Natural killer cell treated with Interleukin-12 subunit alpha and Interleukin-12 subunit beta and Interleukin-15 and Interleukin-18, amount 100 ng/mL, for 72 hours (primary cell): ENCODE measurements at regions not wholly inside any gene's neighbourhood (a gene's known extent, or its start where the extent isn't known, plus 50 kb on each side); places are given as distances from the start of the nearest gene placed in this dataset.

Source experiments
- ATAC-seq, 2 donors: fragments of 150-1000 bp; cut with Tn5 transposase in 1 of 2; sonication (Bioruptor Pico), chemical (Tn5 transposase) in 1 of 2; 2 replicates each; pipeline ENCODE4 v1.10.0; 2021
- DNase-seq: peaks from one replicate; pipeline ENCODE4 v3.0.0; 2022; ENCODE audit warnings: low spot score
- H3K27ac Mint-ChIP-seq, 2 donors: 1 replicate in 1 of 2; 2 replicates in 1 of 2; pipeline ENCODE4 v1.8.0; 2022; ENCODE audit warnings: mixed read lengths in 2 of 2, mild to moderate bottlenecking in 1 of 2, moderate library complexity in 1 of 2
- H3K27me3 Mint-ChIP-seq, 2 donors: 1 replicate in 1 of 2; 2 replicates in 1 of 2; pipeline ENCODE4 v1.8.0; 2022; ENCODE audit warnings: mixed read lengths in 2 of 2
- H3K36me3 Mint-ChIP-seq: one replicate; pipeline ENCODE4 v1.8.0; 2022; ENCODE audit warnings: mixed read lengths
- H3K4me1 Mint-ChIP-seq, 2 donors: 1 replicate in 1 of 2; 2 replicates in 1 of 2; pipeline ENCODE4 v1.8.0; 2022; ENCODE audit warnings: low read depth in 2 of 2, mixed read lengths in 2 of 2, mild to moderate bottlenecking in 1 of 2
- H3K4me3 Mint-ChIP-seq: one replicate; pipeline ENCODE4 v1.8.0; 2022; ENCODE audit warnings: mixed read lengths
- H3K9me3 Mint-ChIP-seq: 2 replicates; pipeline ENCODE4 v1.8.0; 2022; ENCODE audit warnings: mixed read lengths

GRCh38 chr4:45121426-45121975, 395.1 kb upstream of the GNPDA2 start:
- no peak overlapping the region for H3K27ac Mint-ChIP-seq

GRCh38 chr4:45120163-45120562, 393.8 kb upstream of the GNPDA2 start:
- H3K9me3 Mint-ChIP-seq = peaks cover 8% of the 10 kb centered on the region
- no peak for ATAC-seq
- no peak overlapping the region for H3K27ac Mint-ChIP-seq

More at GRCh38 chr4:45121426-45121975, 395.1 kb upstream of the GNPDA2 start:
- Mint-ChIP-seq H3K27me3 (no peaks in the 10 kb centered on the region), H3K9me3 (peaks cover 8% of the 10 kb centered on the region), H3K36me3 (no peaks in the 10 kb centered on the region), H3K4me1 (no peaks in the 10 kb centered on the region), H3K4me3 (no peak overlapping the region)
- no peak for ATAC-seq
- no peak for DNase-seq

GRCh38 chr4:45119376-45119775, 393.0 kb upstream of the GNPDA2 start:
- Mint-ChIP-seq H3K9me3 (peaks cover 8% of the 10 kb centered on the region), H3K4me3 (no peak overlapping the region), H3K27ac (no peak overlapping the region), H3K36me3 (no peaks in the 10 kb centered on the region), H3K27me3 (no peaks in the 10 kb centered on the region), H3K4me1 (no peaks in the 10 kb centered on the region)
- no peak for DNase-seq
- ATAC-seq = no peak

More at GRCh38 chr4:45120163-45120562, 393.8 kb upstream of the GNPDA2 start:
- Mint-ChIP-seq H3K36me3 (no peaks in the 10 kb centered on the region), H3K4me3 (no peak overlapping the region), H3K4me1 (no peaks in the 10 kb centered on the region), H3K27me3 (no peaks in the 10 kb centered on the region)
- DNase-seq = no peak

GRCh38 chr4:45102716-45103115, 376.4 kb upstream of the GNPDA2 start:
- no peak for DNase-seq
- ATAC-seq = no peak
- H3K4me3 Mint-ChIP-seq = no peak overlapping the region
- H3K27ac Mint-ChIP-seq = no peak overlapping the region
- peaks cover 13% of the 10 kb centered on the region for H3K9me3 Mint-ChIP-seq
- no peaks in the 10 kb centered on the region for H3K36me3 Mint-ChIP-seq
- H3K4me1 Mint-ChIP-seq = no peaks in the 10 kb centered on the region
- H3K27me3 Mint-ChIP-seq = no peaks in the 10 kb centered on the region

- no peak for ATAC-seq
Measured at GRCh38 chr4:45100956-45101818, 374.8 kb upstream of the GNPDA2 start.

GRCh38 chr4:45099471-45099870, 373.1 kb upstream of the GNPDA2 start:
- Mint-ChIP-seq H3K4me3 (no peak overlapping the region), H3K36me3 (peaks cover 5% of the 10 kb centered on the region), H3K4me1 (no peaks in the 10 kb centered on the region), H3K27ac (no peak overlapping the region), H3K9me3 (peaks cover 16% of the 10 kb centered on the region), H3K27me3 (no peaks in the 10 kb centered on the region)
- ATAC-seq (no peak), DNase-seq (no peak)

More at GRCh38 chr4:45100956-45101818, 374.8 kb upstream of the GNPDA2 start:
- H3K27me3 Mint-ChIP-seq = no peaks in the 10 kb centered on the region
- peaks cover 12% of the 10 kb centered on the region for H3K9me3 Mint-ChIP-seq
- H3K36me3 Mint-ChIP-seq = no peaks in the 10 kb centered on the region
- H3K27ac Mint-ChIP-seq = no peak overlapping the region
- no peak overlapping the region for H3K4me3 Mint-ChIP-seq
- no peak for DNase-seq
- no peaks in the 10 kb centered on the region for H3K4me1 Mint-ChIP-seq

GRCh38 chr4:45094684-45095083, 368.3 kb upstream of the GNPDA2 start:
- Mint-ChIP-seq H3K27me3 (no peaks in the 10 kb centered on the region), H3K9me3 (peaks cover 32% of the 10 kb centered on the region), H3K4me3 (no peak overlapping the region), H3K36me3 (peaks cover 10% of the 10 kb centered on the region), H3K27ac (no peak overlapping the region), H3K4me1 (no peaks in the 10 kb centered on the region)
- DNase-seq (no peak), ATAC-seq (no peak)

- Mint-ChIP-seq H3K4me3 (no peak overlapping the region), H3K4me1 (no peaks in the 10 kb centered on the region), H3K27ac (no peak overlapping the region), H3K36me3 (no peaks in the 10 kb centered on the region), H3K27me3 (no peaks in the 10 kb centered on the region), H3K9me3 (peaks cover 27% of the 10 kb centered on the region)
- no peak for DNase-seq
- ATAC-seq = no peak
Measured at GRCh38 chr4:45082101-45082500, 355.7 kb upstream of the GNPDA2 start.

GRCh38 chr4:45079616-45080015, 353.3 kb upstream of the GNPDA2 start:
- H3K27ac Mint-ChIP-seq = no peak overlapping the region
- H3K4me1 Mint-ChIP-seq = no peaks in the 10 kb centered on the region
- DNase-seq (no peak), ATAC-seq (no peak)
- H3K36me3 Mint-ChIP-seq = no peaks in the 10 kb centered on the region
- peaks cover 23% of the 10 kb centered on the region for H3K9me3 Mint-ChIP-seq
- no peak overlapping the region for H3K4me3 Mint-ChIP-seq
- H3K27me3 Mint-ChIP-seq = no peaks in the 10 kb centered on the region

- H3K4me3 Mint-ChIP-seq = no peak overlapping the region
- no peak for ATAC-seq
- no peak overlapping the region for H3K27ac Mint-ChIP-seq
- H3K27me3 Mint-ChIP-seq = no peaks in the 10 kb centered on the region
- H3K36me3 Mint-ChIP-seq = no peaks in the 10 kb centered on the region
- no peak for DNase-seq
- peaks cover 14% of the 10 kb centered on the region for H3K9me3 Mint-ChIP-seq
- no peaks in the 10 kb centered on the region for H3K4me1 Mint-ChIP-seq
Measured at GRCh38 chr4:45078201-45078600, 351.8 kb upstream of the GNPDA2 start.

- Mint-ChIP-seq H3K27ac (no peak overlapping the region), H3K27me3 (no peaks in the 10 kb centered on the region), H3K9me3 (peaks cover 13% of the 10 kb centered on the region), H3K4me3 (no peak overlapping the region), H3K36me3 (peaks cover 11% of the 10 kb centered on the region), H3K4me1 (no peaks in the 10 kb centered on the region)
- ATAC-seq (no peak), DNase-seq (no peak)
Measured at GRCh38 chr4:45072981-45073380, 346.6 kb upstream of the GNPDA2 start.

GRCh38 chr4:45064741-45065140, 338.4 kb upstream of the GNPDA2 start:
- peaks cover 7% of the 10 kb centered on the region for H3K36me3 Mint-ChIP-seq
- ATAC-seq = no peak
- no peak for DNase-seq
- H3K27ac Mint-ChIP-seq = no peak overlapping the region
- H3K4me3 Mint-ChIP-seq = no peak overlapping the region
- H3K27me3 Mint-ChIP-seq = no peaks in the 10 kb centered on the region
- H3K9me3 Mint-ChIP-seq = peaks cover 30% of the 10 kb centered on the region
- no peaks in the 10 kb centered on the region for H3K4me1 Mint-ChIP-seq

GRCh38 chr4:45063696-45064095, 337.3 kb upstream of the GNPDA2 start:
- no peaks in the 10 kb centered on the region for H3K4me1 Mint-ChIP-seq
- no peaks in the 10 kb centered on the region for H3K27me3 Mint-ChIP-seq
- H3K27ac Mint-ChIP-seq = no peak overlapping the region
- H3K9me3 Mint-ChIP-seq = peaks cover 26% of the 10 kb centered on the region
- DNase-seq = no peak
- no peak for ATAC-seq
- no peak overlapping the region for H3K4me3 Mint-ChIP-seq
- peaks cover 1% of the 10 kb centered on the region for H3K36me3 Mint-ChIP-seq

- Mint-ChIP-seq H3K36me3 (no peaks in the 10 kb centered on the region), H3K4me3 (no peak overlapping the region), H3K9me3 (peaks cover 27% of the 10 kb centered on the region), H3K27me3 (no peaks in the 10 kb centered on the region), H3K4me1 (no peaks in the 10 kb centered on the region), H3K27ac (no peak overlapping the region)
- ATAC-seq = no peak
- no peak for DNase-seq
Measured at GRCh38 chr4:45062935-45063545, 336.7 kb upstream of the GNPDA2 start.
